ENCODE measurements at regions not wholly inside any gene's neighbourhood (a gene's known extent, or its start where the extent isn't known, plus 50 kb on each side); places are given as distances from the start of the nearest gene placed in this dataset.

GRCh38 chr12:125538401-125539199 lies 473.4 kb downstream of the AACS start:
- Histone ChIP-seq H3K9me2 (ENCODE audit: low read depth, low read length) (no peaks in the 10 kb centered on the region), H3K9ac (ENCODE audit: low read length) (no peak overlapping the region), H3K4me1 (ENCODE audit: insufficient read depth, low read length, severe bottlenecking) (no peaks in the 10 kb centered on the region), H3K27ac (ENCODE audit: low read depth, low read length, poor library complexity, severe bottlenecking) (no peak overlapping the region), H3K4me3 (ENCODE audit: low read depth, low read length, poor library complexity, severe bottlenecking) (no peak overlapping the region), H2AFZ (ENCODE audit: low read length) (no peak overlapping the region), H3F3A (ENCODE audit: insufficient read depth, low read length) (no peaks in the 10 kb centered on the region), H3K4me2 (ENCODE audit: low read length) (no peak overlapping the region), H3K36me3 (ENCODE audit: insufficient read depth, low read length) (no peaks in the 10 kb centered on the region), H3K79me2 (ENCODE audit: insufficient read depth, low read length) (no peaks in the 10 kb centered on the region), H3K27me3 (ENCODE audit: insufficient read depth, low read length) (no peaks in the 10 kb centered on the region), H4K20me1 (ENCODE audit: insufficient read depth, low read length) (no peaks in the 10 kb centered on the region), H3K9me3 (ENCODE audit: low read length) (no peaks in the 10 kb centered on the region)
- TF ChIP-seq CTCF (IDR thresholded peaks at IDR 0.05; ENCODE audit: low read length), result no peak
- TF ChIP-seq EZH2 (IDR thresholded peaks at IDR 0.05; ENCODE audit: borderline replicate concordance, low read length), result no peak

GRCh38 chr12:125540580-125541204 lies 475.5 kb downstream of the AACS start:
- no peaks in the 10 kb centered on the region for H3K9me2 ChIP-seq (ENCODE audit: low read depth, low read length)
- TF ChIP-seq EZH2 (IDR thresholded peaks at IDR 0.05; ENCODE audit: borderline replicate concordance, low read length), result no peak
- no peak for TF ChIP-seq CTCF (IDR thresholded peaks at IDR 0.05; ENCODE audit: low read length)
- no peak overlapping the region for H3K27ac ChIP-seq (ENCODE audit: low read depth, low read length, poor library complexity, severe bottlenecking)
- H3K36me3 ChIP-seq (ENCODE audit: insufficient read depth, low read length), result no peaks in the 10 kb centered on the region
- H3K4me3 ChIP-seq (ENCODE audit: low read depth, low read length, poor library complexity, severe bottlenecking), result no peak overlapping the region
- no peaks in the 10 kb centered on the region for H3K27me3 ChIP-seq (ENCODE audit: insufficient read depth, low read length)
- no peaks in the 10 kb centered on the region for H3F3A ChIP-seq (ENCODE audit: insufficient read depth, low read length)
- no peak overlapping the region for H3K4me2 ChIP-seq (ENCODE audit: low read length)
- H3K79me2 ChIP-seq (ENCODE audit: insufficient read depth, low read length), result no peaks in the 10 kb centered on the region
- H3K9me3 ChIP-seq (ENCODE audit: low read length), result no peaks in the 10 kb centered on the region
- H3K9ac ChIP-seq (ENCODE audit: low read length), result no peak overlapping the region
- H4K20me1 ChIP-seq (ENCODE audit: insufficient read depth, low read length), result no peaks in the 10 kb centered on the region
- H3K4me1 ChIP-seq (ENCODE audit: insufficient read depth, low read length, severe bottlenecking), result no peaks in the 10 kb centered on the region
- no peak overlapping the region for H2AFZ ChIP-seq (ENCODE audit: low read length)

- Histone ChIP-seq H3K4me1 (ENCODE audit: insufficient read depth, low read length, severe bottlenecking) (no peaks in the 10 kb centered on the region), H3K27ac (ENCODE audit: low read depth, low read length, poor library complexity, severe bottlenecking) (no peak overlapping the region), H3K27me3 (ENCODE audit: insufficient read depth, low read length) (no peaks in the 10 kb centered on the region), H3K36me3 (ENCODE audit: insufficient read depth, low read length) (no peaks in the 10 kb centered on the region), H3K9me2 (ENCODE audit: low read depth, low read length) (no peaks in the 10 kb centered on the region), H3K9ac (ENCODE audit: low read length) (no peak overlapping the region), H2AFZ (ENCODE audit: low read length) (no peak overlapping the region), H3K9me3 (ENCODE audit: low read length) (no peaks in the 10 kb centered on the region), H3F3A (ENCODE audit: insufficient read depth, low read length) (no peaks in the 10 kb centered on the region), H3K79me2 (ENCODE audit: insufficient read depth, low read length) (no peaks in the 10 kb centered on the region), H3K4me2 (ENCODE audit: low read length) (no peak overlapping the region), H4K20me1 (ENCODE audit: insufficient read depth, low read length) (no peaks in the 10 kb centered on the region), H3K4me3 (ENCODE audit: low read depth, low read length, poor library complexity, severe bottlenecking) (no peak overlapping the region)
- TF ChIP-seq CTCF (IDR thresholded peaks at IDR 0.05; ENCODE audit: low read length) (no peak), EZH2 (IDR thresholded peaks at IDR 0.05; ENCODE audit: borderline replicate concordance, low read length) (no peak)
These were observed 479.7 kb downstream of the AACS start for GRCh38 chr12:125544960-125545359.
